ACC112 (cell line): ENCODE measurements at regions not wholly inside any gene's neighbourhood (a gene's known extent, or its start where the extent isn't known, plus 50 kb on each side); places are given as distances from the start of the nearest gene placed in this dataset.

Source experiments
- H2AFZ ChIP-seq: fragments of 200-600 bp; sonication (generic); one replicate; pipeline ENCODE4 v1.6.0; 2017; ENCODE audit warnings: antibody characterized with exemption, low read length; ENCODE audit not compliant: unreplicated experiment
- H3K27ac ChIP-seq: fragments of 200-600 bp; sonication (generic); 2 replicates; pipeline ENCODE4 v1.5.1; 2014; ENCODE audit warnings: low read depth, mild to moderate bottlenecking, antibody characterized with exemption, low read length, moderate library complexity
- H3K27me3 ChIP-seq: fragments of 200-600 bp; sonication (generic); 2 replicates; pipeline ENCODE4 v1.6.1; 2014; ENCODE audit warnings: mild to moderate bottlenecking, antibody characterized with exemption, low read length, moderate library complexity, mixed read lengths; ENCODE audit not compliant: insufficient read depth
- H3K36me3 ChIP-seq: fragments of 200-600 bp; sonication (generic); 2 replicates; pipeline ENCODE4 v1.6.1; 2016; ENCODE audit warnings: mild to moderate bottlenecking, antibody characterized with exemption, low read length, moderate library complexity, mixed read lengths; ENCODE audit not compliant: insufficient read depth
- H3K4me1 ChIP-seq: fragments of 200-600 bp; sonication (generic); one replicate; pipeline ENCODE4 v1.6.1; 2016; ENCODE audit warnings: low read length, mixed read lengths; ENCODE audit not compliant: insufficient read depth, unreplicated experiment, control insufficient read depth
- H3K4me3 ChIP-seq: fragments of 200-600 bp; sonication (generic); 2 replicates; pipeline ENCODE4 v1.5.1; 2014; ENCODE audit warnings: mild to moderate bottlenecking, low read depth, low read length
- H3K79me2 ChIP-seq: fragments of 200-600 bp; sonication (generic); one replicate; pipeline ENCODE4 v1.6.0; 2016; ENCODE audit warnings: low read length; ENCODE audit not compliant: control insufficient read depth, unreplicated experiment, insufficient read depth

DNA sequence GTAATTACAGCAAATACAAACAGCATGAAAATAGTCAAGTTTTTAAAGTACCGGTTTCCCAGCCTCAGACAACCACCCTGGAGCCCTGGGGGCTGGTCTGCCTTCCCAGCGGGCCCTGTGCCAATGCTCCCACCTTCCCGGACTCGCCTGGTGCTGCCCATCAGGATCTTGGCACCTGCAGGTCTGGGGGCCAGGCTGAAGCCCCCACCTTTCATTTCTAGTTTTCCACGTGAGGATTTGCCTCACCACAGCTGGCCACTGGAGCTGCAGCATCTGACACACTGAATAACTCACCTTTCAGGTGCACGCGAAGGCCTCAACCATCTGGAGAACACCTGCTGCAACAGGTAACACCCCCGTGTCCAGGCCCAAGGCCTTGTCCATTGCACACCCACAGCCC, 108.7 kb upstream of the THY1 start:
- no peaks in the 10 kb centered on the region for H3K36me3 ChIP-seq
- no peak overlapping the region for H3K4me3 ChIP-seq
- H3K27ac ChIP-seq: no peak overlapping the region
- H3K79me2 ChIP-seq: no peaks in the 10 kb centered on the region
- peaks cover 51% of the 10 kb centered on the region for H3K27me3 ChIP-seq
- H2AFZ ChIP-seq: no peak overlapping the region
- peaks cover 7% of the 10 kb centered on the region for H3K4me1 ChIP-seq

DNA sequence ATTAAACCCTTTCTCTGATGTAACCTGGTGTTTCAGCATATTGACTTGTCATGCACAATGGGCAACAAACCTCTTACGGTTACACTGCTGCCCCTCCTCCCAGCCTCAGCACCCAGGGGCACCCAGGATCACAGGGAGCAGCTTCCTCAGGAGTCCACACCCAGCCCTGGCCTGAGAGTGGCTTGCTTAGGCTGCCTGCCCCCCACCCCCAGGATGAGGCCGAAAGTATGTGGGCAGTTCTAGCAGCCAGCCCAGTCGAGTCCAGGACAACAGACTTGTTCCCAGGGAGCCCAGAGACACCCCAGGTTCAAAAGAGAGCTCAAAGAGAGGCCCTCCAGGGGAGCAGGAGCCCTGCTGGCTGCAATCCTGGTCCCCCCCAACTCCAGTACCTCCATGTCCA, 108.1 kb upstream of the THY1 start:
- Histone ChIP-seq H3K79me2 (no peaks in the 10 kb centered on the region), H2AFZ (no peak overlapping the region), H3K4me1 (peaks cover 7% of the 10 kb centered on the region), H3K36me3 (no peaks in the 10 kb centered on the region), H3K27ac (no peak overlapping the region), H3K27me3 (peaks cover 53% of the 10 kb centered on the region), H3K4me3 (no peak overlapping the region)

DNA sequence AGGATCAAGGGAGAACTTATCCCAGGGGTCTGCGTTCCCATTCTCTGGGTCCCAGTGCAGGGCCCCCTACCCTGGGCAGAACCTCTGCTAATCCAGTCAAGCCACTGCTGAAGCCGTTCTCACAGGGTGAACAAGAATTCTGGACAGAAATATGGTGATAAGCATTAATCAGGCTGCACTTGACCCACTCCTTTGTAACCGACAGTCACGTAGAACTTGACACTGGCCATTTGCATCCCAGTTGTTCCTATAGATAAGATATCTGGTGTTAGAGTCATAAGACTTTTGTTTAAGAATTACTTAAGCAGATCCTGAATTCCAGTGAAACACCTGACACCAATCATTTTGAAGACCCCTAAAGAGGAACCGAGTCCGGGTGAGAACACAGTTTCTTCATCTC, 107.5 kb upstream of the THY1 start:
- no peaks in the 10 kb centered on the region for H3K79me2 ChIP-seq
- no peaks in the 10 kb centered on the region for H3K36me3 ChIP-seq
- H3K4me1 ChIP-seq: peaks cover 7% of the 10 kb centered on the region
- H3K27me3 ChIP-seq: peaks cover 58% of the 10 kb centered on the region
- H2AFZ ChIP-seq: no peak overlapping the region
- H3K27ac ChIP-seq: no peak overlapping the region
- no peak overlapping the region for H3K4me3 ChIP-seq

DNA sequence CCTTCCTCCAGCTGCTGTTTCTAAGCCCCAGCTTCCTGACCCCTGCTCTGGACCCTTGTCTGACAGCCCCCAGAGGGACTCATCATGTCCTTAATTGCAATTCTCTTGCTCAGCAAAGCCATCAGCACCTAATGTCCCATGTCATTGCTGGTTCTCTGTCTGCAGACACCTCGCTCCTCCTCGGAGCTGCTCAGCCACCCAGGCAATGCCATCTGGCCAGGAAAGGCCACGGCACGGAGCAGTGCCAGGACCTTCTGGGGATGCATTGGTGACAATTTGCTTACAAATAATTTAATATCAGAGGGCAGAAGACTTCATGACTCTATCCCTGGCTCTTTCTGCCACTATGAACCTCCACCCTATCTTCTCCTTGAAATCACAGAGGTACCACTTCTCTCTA, 107.0 kb upstream of the THY1 start:
- Histone ChIP-seq H3K4me1 (peaks cover 7% of the 10 kb centered on the region), H3K27ac (no peak overlapping the region), H3K79me2 (no peaks in the 10 kb centered on the region), H2AFZ (no peak overlapping the region), H3K36me3 (no peaks in the 10 kb centered on the region), H3K27me3 (peaks cover 64% of the 10 kb centered on the region), H3K4me3 (no peak overlapping the region)

DNA sequence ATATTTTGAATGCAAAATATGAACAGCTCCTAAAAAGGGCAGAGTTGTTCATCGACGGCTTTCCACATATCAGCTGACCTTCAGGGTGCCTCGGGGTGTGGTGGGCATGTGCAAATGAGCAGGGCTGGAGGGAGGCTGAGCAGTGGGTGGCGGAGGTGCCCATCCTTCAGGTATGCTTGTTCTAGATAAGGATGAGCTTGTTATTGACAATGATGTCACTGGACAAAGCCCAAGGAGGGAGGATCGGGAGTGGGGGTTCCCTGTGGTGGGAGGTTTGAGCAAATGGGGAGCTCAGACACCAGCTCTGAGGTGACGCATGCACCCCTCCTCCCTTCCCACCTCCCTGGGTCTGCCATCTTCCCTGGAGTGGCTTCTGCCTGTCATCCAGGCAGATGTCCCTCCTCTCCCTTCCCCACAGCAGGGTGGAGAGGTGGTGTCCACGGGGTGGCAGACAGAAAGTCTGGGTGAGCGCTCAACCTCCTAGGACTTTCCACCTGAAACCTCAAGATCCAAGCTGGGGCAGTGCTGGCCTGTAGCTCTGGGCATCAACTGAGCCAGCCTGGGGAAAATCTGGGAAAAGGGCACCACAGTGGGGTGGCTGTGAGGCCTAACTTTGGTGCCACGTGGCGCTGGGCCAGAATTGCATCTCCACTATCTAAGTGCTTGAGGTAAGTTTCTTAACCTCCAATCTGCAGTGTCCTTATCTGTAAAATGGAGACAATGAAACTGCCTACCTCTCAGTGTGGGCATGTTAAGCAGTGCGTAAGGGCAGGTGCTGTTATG, 106.3 kb upstream of the THY1 start:
- H2AFZ ChIP-seq: no peak overlapping the region
- H3K27ac ChIP-seq: no peak overlapping the region
- H3K27me3 ChIP-seq: peaks cover 67% of the 10 kb centered on the region
- no peaks in the 10 kb centered on the region for H3K79me2 ChIP-seq
- H3K4me3 ChIP-seq: no peak overlapping the region
- peaks cover 4% of the 10 kb centered on the region for H3K4me1 ChIP-seq
- H3K36me3 ChIP-seq: no peaks in the 10 kb centered on the region

DNA sequence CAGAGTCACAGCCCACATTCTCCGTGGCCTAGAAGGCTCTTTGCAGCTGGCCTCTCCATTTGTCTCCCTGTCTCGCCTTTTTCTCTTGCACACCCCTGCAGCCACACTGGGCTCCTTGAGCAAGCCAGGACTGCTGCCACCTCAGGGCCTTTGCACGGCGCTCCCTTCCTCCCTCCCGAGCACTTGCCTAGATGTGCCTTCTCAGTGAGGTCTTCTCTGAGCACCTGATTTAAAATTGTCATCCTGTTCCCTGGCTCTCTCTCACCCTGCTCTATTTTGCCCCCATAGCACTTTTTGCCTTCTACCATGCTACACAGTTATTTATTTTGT, 102.9 kb upstream of the THY1 start:
- Histone ChIP-seq H3K27ac (no peak overlapping the region), H3K79me2 (no peaks in the 10 kb centered on the region), H3K4me1 (no peaks in the 10 kb centered on the region), H3K27me3 (peaks cover 55% of the 10 kb centered on the region), H3K4me3 (no peak overlapping the region), H3K36me3 (no peaks in the 10 kb centered on the region), H2AFZ (no peak overlapping the region)

DNA sequence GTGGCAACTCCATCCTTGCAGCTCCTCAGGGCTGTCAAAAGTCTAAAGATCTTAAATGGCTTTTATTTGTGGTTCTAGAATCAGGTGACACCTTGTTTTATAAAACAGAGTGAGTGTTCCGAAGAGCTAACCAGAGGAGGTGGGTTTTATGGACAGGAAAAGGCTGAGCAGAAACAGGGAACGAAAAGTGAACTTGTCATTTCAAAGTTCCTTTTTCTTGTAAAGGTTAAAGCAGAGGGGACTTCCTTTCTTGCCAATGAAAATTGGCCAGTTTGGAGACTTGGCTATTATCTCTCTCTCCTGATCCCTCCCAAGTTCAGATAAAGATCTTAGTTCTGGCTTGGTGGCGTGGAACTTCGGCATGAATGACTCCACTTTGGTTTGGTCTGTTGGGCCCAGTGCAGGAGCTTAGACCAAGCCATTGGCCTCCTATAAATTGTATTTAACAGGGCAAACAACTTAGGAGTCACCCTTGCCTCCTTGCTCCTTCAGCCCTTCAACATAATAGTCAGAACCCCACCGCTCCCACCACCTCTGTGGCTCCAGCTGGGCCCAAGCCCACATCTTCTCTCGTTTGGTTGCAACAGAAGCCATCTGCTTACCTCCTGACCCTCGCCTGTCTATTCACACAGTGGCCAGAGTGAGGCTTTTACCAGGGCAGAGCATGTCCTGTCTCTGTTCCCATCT, 102.4 kb upstream of the THY1 start:
- Histone ChIP-seq H3K36me3 (no peaks in the 10 kb centered on the region), H2AFZ (no peak overlapping the region), H3K79me2 (no peaks in the 10 kb centered on the region), H3K4me1 (no peaks in the 10 kb centered on the region), H3K27me3 (peaks cover 53% of the 10 kb centered on the region), H3K4me3 (no peak overlapping the region), H3K27ac (no peak overlapping the region)

DNA sequence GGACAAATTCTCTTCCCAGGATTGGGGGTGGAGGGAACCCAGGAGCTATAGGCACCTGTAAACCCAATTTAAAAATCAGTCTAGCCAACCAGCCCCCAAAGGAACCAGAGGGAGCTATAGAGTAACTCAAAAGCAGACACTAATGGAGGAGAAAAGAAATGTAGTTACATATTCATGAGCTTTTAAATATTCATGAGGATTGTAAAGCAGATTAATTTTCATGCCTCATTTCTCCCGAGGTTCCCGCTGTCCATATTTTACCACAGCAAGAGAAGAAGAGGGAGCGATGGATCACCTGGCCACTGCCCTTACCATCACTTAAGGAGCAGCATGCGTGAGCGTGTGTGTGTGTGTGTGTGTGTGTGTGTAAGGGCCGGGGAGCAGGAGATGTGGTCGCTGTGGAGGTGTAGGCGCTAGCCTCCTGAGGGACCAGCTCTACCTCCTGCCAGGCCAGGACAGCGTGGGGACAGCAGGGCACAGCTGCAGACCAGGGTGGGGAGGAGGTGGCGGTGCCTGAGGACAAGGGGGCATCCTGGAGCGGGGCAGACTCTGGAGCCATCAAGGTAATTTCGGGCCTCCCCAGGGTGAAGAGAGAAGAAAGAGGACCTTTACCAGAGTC, 100.7 kb upstream of the THY1 start:
- Histone ChIP-seq H3K79me2 (no peaks in the 10 kb centered on the region), H2AFZ (no peak overlapping the region), H3K36me3 (no peaks in the 10 kb centered on the region), H3K4me1 (no peaks in the 10 kb centered on the region), H3K27me3 (peaks cover 41% of the 10 kb centered on the region), H3K27ac (no peak overlapping the region), H3K4me3 (no peak overlapping the region)

DNA sequence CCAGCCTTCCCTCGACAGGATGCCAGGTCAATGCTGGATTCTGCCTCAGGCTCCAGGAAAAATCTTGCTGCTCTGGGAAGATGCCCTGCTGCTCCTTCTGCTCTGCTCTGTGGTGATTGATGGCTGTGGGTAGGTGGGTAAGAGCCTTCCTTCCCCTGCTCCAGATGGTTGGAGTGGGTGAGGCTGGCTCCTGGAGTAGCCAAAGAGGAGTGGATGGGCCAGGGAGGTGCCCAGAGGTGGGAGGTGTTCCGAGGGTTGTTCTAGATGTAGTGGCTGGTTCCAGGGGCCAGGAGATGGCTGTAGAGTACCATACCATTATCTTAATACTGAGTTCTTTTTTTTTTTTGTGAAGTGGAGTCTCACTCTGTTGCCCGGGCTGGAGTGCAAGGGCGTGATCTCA, 99.6 kb upstream of the THY1 start:
- H3K4me3 ChIP-seq: no peak overlapping the region
- peaks cover 46% of the 10 kb centered on the region for H3K27me3 ChIP-seq
- H3K36me3 ChIP-seq: no peaks in the 10 kb centered on the region
- no peak overlapping the region for H3K27ac ChIP-seq
- no peak overlapping the region for H2AFZ ChIP-seq
- no peaks in the 10 kb centered on the region for H3K79me2 ChIP-seq
- no peaks in the 10 kb centered on the region for H3K4me1 ChIP-seq

DNA sequence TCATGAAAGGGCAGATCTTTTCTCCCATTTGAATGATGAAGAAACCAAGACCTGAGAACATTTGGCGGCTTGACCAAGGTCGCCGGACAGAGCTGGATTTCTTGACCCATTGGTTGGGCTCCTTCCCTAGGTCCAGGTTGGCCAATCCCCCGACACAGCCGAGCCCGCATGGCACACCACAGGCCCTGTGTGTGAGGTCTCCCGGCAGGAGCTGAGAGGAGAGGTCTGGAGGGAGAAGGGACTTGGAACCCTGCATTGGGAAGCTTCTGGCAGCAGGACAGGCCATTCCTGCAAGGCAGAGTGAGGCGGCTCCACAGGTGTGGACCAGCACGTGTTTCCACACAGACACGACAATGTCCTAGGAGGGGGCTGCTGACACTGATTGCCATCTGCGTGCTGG, 98.6 kb upstream of the THY1 start:
- Histone ChIP-seq H3K4me1 (no peaks in the 10 kb centered on the region), H3K27ac (no peak overlapping the region), H3K27me3 (peaks cover 52% of the 10 kb centered on the region), H3K79me2 (no peaks in the 10 kb centered on the region), H3K4me3 (no peak overlapping the region), H2AFZ (no peak overlapping the region), H3K36me3 (no peaks in the 10 kb centered on the region)

DNA sequence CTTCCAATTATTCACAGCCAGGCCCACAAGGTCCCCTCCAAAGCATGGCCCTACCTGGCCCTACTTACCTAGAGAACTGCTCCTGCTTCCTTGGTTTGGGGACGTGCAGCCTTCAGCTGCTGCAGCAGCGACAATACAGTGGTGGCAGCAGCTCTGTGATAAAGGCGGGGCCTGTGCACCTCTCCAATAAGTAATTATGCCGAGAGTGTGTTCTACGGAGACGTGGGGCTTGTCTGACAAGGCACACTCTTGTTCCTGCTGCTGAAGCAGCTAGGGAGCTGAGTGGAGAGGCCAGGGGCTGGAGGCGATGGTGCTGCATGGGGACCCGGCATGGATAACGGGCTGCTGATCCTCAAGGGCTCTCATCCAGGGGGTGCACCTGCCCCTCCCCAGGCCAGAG, 98.0 kb upstream of the THY1 start:
- H2AFZ ChIP-seq: no peak overlapping the region
- H3K4me1 ChIP-seq: no peaks in the 10 kb centered on the region
- no peaks in the 10 kb centered on the region for H3K79me2 ChIP-seq
- H3K27me3 ChIP-seq: peaks cover 56% of the 10 kb centered on the region
- H3K36me3 ChIP-seq: no peaks in the 10 kb centered on the region
- H3K27ac ChIP-seq: no peak overlapping the region
- no peak overlapping the region for H3K4me3 ChIP-seq
